HEK293T (cell line): ENCODE measurements at regions not wholly inside any gene's neighbourhood (a gene's known extent, or its start where the extent isn't known, plus 50 kb on each side); places are given as distances from the start of the nearest gene placed in this dataset.

Experiments used
- ARNT ChIP-seq: fragments of 450-650 bp; IDR thresholded peaks from 2 replicates; pipeline ENCODE4 v1.6.1; 2017; ENCODE audit warnings: mild to moderate bottlenecking
- BHLHE40 ChIP-seq: fragments of 450-650 bp; IDR thresholded peaks from 2 replicates; pipeline ENCODE4 v1.6.1; 2016; ENCODE audit warnings: mild to moderate bottlenecking, moderate library complexity, borderline replicate concordance
- ELF4 ChIP-seq: fragments of 450-650 bp; IDR thresholded peaks from 2 replicates; pipeline ENCODE4 v1.6.1; 2017; ENCODE audit warnings: antibody characterized with exemption
- FOXA1 ChIP-seq: fragments of 450-650 bp; IDR thresholded peaks from 2 replicates; pipeline ENCODE4 v1.6.1; 2016; ENCODE audit warnings: mild to moderate bottlenecking
- FOXK2 ChIP-seq: fragments of 450-650 bp; IDR thresholded peaks from 2 replicates; pipeline ENCODE4 v1.6.1; 2016; ENCODE audit warnings: mild to moderate bottlenecking
- FOXM1 ChIP-seq: fragments of 450-650 bp; IDR thresholded peaks from 2 replicates; pipeline ENCODE4 v1.6.1; 2017; ENCODE audit warnings: mild to moderate bottlenecking, borderline replicate concordance
- HDGF ChIP-seq: fragments of 450-650 bp; IDR thresholded peaks from 2 replicates; pipeline ENCODE4 v1.6.1; 2017; ENCODE audit warnings: antibody characterized with exemption, borderline replicate concordance
- LEF1 ChIP-seq: fragments of 450-650 bp; IDR thresholded peaks from 2 replicates; pipeline ENCODE4 v1.6.1; 2017; ENCODE audit warnings: mild to moderate bottlenecking, borderline replicate concordance
- NFRKB ChIP-seq: fragments of 450-650 bp; IDR thresholded peaks from 2 replicates; pipeline ENCODE4 v1.6.1; 2016; ENCODE audit warnings: mild to moderate bottlenecking, moderate library complexity
- PKNOX1 ChIP-seq: fragments of 450-650 bp; IDR thresholded peaks from 2 replicates; pipeline ENCODE4 v1.6.1; 2016
- SP1 ChIP-seq: fragments of 450-650 bp; IDR thresholded peaks from 2 replicates; pipeline ENCODE4 v1.6.1; 2017
- SUZ12 ChIP-seq: fragments of 450-650 bp; IDR thresholded peaks from 2 replicates; pipeline ENCODE4 v1.6.1; 2016; ENCODE audit warnings: mild to moderate bottlenecking
- TARDBP ChIP-seq: fragments of 450-650 bp; IDR thresholded peaks from 2 replicates; pipeline ENCODE4 v1.6.1; 2016
- ZNF384 ChIP-seq: fragments of 450-650 bp; IDR thresholded peaks from 2 replicates; pipeline ENCODE4 v1.6.1; 2016

- TF ChIP-seq FOXA1 (no peak), PKNOX1 (no peak), FOXK2 (no peak), SP1 (no peak), ARNT (no peak), BHLHE40 (no peak), NFRKB (no peak), FOXM1 (no peak), ELF4 (no peak), HDGF (no peak), ZNF384 (no peak), SUZ12 (no peak), TARDBP (no peak), LEF1 (no peak)
Observed at GRCh38 chr3:163766112-163766511, 1312.2 kb downstream of the SI start.
